ENCODE measurements at regions not wholly inside any gene's neighbourhood (a gene's known extent, or its start where the extent isn't known, plus 50 kb on each side); places are given as distances from the start of the nearest gene placed in this dataset.

GRCh38 chr18:65411061-65411460 lies 339.8 kb upstream of the CDH7 start:
- no peak for DNase-seq (ENCODE audit: low spot score)

DNA sequence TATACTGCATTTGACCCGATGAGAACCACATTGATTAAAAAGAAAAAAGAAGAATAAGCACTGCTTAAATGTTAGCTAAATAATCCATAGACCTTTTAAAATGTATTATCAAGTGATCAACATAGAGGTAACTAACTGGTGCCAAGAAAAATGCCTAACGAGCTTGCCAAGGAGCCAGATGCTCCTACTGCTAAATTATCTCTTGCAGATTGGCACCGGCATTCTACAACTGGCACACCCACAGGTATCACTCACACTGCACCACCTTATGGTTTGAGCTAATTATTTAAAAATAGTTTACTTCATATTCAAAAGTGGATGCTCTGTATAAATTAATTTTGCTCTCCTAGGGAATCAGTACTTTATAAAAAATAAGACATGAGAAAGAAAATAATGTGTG lies 341.6 kb upstream of the CDH7 start:
- DNase-seq (ENCODE audit: low spot score): no peak

DNA sequence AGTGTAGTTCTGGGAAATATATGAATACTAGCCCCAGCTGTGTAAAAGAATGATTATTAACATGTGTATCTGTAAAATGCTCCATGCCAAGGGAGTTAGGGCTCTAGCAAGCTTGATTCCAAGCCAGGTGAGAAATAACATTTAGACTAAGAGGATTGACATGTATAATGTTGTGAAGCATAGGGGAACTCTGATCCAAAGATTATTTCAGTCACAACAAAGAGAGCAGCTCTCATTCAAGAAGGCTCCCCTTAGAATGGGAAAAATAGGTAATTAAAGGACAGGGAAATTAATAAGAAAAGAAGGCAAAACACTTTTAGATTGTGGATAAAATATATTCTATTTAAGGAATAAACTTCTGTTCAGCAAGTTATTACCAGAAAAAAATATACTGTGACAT lies 347.3 kb upstream of the CDH7 start:
- no peak for DNase-seq (ENCODE audit: low spot score)

- DNase-seq (ENCODE audit: low spot score): no peak
Observed at GRCh38 chr18:65399091-65399490, 351.7 kb upstream of the CDH7 start.

DNA sequence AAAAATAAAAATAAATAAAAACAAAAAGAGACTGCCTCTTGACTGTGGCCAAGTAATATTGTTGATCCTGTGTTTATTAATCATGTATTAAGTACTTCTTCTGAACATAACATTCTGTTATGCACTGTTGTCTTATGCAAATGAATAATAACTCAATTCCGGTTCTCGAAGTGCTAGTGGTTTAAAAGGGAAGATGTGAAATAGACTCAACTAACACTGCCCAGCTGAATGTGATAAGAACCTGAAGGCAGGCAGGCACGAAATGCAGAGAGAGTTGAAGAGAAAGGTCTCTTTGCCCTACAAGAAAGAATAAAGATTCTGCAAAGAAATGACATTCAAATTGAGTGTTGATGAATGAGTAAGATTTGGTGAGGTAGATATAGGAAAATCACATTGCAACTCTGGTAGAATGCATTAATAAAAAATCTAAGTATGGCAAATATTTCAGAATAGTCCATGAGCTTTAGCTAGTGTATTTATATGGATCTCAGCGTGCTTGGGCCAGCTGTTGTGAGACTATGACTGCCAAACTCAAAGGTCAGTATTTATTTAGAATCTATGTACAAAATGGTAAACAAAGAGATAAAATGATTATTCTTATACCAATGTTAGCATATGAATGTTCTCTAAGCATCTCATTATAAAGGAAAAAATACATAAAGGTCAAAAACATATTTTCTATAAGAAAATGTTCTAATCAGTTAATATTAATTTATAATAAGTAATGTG lies 352.3 kb upstream of the CDH7 start:
- DNase-seq (ENCODE audit: low spot score): no peak

DNA sequence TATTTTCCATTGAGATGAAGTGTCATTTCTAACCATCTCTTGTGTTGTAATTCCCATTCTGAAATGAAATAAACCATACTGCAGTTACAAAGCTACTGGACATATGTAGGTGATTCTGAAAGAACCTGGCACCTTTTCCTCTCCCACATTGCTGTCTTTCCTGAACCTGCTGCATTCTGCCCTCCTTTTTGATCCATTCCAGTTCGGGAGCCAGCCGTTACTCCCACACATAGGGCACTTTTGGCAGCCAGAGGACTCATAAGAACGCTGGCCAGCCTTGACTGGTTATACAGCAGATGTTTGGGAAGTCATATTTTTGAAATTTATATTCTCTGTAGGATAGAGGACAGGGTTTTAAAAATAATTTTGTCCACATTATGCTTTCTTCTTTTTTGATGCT lies 369.8 kb upstream of the CDH7 start:
- DNase-seq (ENCODE audit: low spot score): peak; percentile 11

DNA sequence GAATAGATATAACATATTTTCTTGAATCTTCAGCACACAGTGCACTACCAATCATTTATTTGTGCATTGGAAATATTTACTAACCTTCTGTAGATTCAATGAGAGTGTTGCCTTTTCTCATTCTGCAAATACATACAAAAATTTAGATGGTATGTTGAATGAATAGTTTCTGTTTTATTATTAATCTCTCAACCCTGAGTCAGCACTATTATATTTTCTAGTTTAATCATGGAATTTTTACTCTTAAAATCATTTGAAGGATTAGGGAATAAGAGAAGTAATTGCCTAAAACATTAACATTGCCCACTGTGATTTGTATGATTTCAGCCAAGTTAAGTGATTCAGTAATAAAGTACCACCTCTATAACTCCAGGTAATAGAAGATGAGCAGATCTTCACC lies 370.2 kb upstream of the CDH7 start:
- DNase-seq (ENCODE audit: low spot score): no peak

GRCh38 chr18:65372904-65373303 lies 377.9 kb upstream of the CDH7 start:
- DNase-seq (ENCODE audit: low spot score): no peak

- no peak for DNase-seq (ENCODE audit: low spot score)
Observed at GRCh38 chr18:65365245-65365980, 385.4 kb upstream of the CDH7 start.

GRCh38 chr18:65363911-65364632 lies 386.7 kb upstream of the CDH7 start:
- no peak for DNase-seq (ENCODE audit: low spot score)

DNA sequence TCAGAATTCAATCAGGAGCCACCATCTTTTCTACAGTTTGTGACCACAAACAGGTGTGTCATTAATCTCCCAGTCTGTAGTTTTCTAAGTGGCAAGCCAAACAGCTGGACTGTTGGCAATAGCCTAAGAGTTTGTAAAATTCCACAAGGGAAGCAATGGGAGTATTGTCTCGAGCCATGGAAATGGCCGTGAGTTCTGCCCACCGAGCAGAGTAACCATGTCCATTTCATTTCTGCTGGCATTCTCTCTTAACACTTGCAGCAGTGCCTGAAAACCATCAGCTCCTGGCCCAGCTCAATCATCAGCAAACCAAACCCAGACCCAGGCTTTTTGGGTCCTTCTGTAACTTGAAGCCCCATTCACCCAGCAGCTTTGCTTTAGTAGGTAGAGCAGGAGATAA lies 387.8 kb upstream of the CDH7 start:
- no peak for DNase-seq (ENCODE audit: low spot score)

GRCh38 chr18:65359479-65359878 lies 391.3 kb upstream of the CDH7 start:
- DNase-seq (ENCODE audit: low spot score): no peak

DNA sequence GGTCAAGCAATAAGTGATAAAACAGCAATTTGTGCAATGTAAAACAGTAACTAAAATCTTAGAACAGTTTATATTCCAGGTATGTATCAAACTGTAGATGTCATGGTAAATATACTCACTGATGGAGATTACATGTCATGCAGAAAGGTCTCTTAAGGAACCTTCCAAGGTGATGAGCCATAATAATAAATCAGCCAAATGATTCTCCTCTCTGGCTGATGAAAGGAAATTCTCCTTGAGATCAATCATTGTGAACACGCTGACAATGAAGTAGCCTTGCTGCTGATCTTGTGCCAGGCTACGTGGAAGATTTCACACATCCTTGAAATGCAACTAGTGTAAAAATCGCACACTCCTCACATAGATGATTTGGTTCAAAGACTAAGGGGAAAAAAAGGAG lies 392.5 kb upstream of the CDH7 start:
- no peak for DNase-seq (ENCODE audit: low spot score)

- peak; percentile 16 for DNase-seq (ENCODE audit: low spot score)
Observed at GRCh38 chr18:65352186-65352585, 398.6 kb upstream of the CDH7 start.

DNA sequence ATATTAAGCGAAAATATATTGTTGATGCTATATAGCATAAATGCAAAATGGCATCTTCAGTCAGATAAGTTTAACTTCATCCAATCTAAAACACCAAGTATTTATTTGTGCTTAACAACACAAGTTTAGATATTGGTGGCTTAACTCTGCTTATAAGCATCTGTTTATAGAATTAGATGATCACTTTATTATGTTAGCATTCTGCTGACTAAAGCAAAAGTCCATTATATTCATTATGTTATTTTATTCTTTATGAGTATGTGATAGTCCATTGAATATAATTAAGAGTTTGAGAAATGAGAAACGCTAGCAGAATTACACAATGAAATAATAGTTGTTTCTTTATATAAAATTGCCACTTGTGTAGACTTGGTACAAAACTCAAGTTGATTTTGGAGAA lies 401.2 kb upstream of the CDH7 start:
- DNase-seq (ENCODE audit: low spot score): no peak

GRCh38 chr18:65347446-65347845 lies 403.4 kb upstream of the CDH7 start:
- DNase-seq (ENCODE audit: low spot score): no peak

DNA sequence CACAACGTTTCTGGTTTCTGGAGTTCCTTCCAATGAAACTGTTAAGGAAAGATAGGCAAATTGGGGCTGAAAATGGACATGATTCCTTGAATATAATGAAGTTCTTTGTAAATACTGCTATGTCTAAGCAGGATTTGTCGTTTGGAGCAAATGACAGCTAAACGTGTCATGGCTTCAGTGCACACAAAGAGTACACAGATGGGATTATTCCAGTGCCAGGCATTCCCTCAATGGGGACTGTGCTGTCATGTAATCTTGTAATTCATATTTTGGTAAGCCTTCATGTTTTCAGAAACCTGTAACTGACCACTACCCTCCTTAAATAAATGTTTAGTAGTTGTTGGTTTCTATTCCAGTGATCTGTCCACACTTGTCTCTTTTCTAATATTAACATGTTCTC lies 404.7 kb upstream of the CDH7 start:
- DNase-seq (ENCODE audit: low spot score): no peak

DNA sequence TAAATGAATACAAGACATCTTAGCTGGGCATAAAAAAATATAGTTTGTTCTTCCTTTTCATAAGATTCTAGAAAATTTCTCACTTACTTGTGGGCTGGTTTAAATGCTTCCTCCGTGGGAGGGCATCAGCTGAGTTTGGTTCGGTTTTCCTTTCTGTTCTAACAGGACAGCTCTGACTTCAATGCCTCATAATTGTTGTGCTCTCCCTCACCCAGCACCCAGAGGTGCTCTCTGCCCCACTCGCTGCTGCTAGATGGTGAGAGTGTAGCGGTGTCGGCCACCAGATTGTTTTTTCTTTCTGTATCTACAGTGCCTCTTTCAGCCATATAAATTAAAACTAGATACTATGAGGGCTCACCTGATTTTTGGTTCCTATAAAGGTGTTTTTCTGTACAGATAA lies 407.2 kb upstream of the CDH7 start:
- DNase-seq (ENCODE audit: low spot score): no peak

DNA sequence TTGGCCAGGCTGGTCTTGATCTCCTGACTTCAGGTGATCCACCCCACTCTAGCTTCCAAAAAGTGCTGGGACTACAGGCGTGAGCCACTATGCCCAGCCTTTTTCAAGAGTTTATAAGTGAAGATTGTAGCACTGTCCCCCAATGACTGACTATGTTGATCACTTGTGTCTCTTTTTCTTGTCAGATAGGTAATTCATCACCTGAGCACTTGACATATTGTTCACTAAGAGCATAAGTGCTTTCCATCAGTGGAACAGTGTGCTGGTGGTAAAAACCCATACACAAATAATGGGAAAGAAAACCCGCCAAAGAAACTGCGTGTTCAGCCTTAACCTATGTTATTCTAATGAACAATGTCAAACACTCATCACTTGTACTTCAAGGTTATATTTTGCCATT lies 414.4 kb upstream of the CDH7 start:
- DNase-seq (ENCODE audit: low spot score): no peak

DNA sequence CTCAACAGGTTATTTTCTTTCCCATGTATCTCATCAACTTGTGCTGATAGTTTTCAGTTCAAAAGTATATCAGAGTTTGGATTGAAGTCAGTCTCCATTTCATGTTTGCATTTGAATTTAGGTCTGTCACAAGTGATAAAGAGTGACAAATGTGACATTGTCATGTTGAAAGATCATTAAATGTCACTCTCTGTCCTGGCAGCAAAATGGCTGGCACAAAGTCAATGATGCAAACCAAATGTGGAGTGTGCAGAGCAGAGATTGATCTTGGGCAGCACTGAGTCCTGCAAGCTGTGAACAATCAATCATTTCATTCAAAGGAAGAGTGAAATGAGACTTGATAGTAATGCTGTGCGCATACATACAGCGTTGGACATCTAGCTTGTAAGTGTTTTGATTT lies 421.8 kb upstream of the CDH7 start:
- DNase-seq (ENCODE audit: low spot score): no peak

DNA sequence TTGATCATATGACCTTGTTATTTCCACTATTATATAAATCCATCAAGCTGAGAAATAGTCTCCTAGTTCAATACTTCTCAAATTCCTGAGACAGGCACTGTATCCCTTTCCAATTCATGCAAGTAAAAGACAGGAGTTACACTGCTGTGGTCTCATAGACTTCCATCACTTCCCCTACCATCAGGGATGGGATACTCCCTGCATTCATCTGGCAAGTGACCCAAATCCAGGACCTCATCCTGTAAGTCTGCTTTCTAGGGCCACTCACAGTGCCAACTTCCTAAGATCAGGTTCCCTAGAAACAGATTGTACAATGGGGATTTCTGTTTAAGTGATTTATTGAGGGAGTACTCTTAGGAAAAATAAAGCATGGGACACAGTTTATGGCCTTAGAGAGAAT lies 424.0 kb upstream of the CDH7 start:
- DNase-seq (ENCODE audit: low spot score): no peak

DNA sequence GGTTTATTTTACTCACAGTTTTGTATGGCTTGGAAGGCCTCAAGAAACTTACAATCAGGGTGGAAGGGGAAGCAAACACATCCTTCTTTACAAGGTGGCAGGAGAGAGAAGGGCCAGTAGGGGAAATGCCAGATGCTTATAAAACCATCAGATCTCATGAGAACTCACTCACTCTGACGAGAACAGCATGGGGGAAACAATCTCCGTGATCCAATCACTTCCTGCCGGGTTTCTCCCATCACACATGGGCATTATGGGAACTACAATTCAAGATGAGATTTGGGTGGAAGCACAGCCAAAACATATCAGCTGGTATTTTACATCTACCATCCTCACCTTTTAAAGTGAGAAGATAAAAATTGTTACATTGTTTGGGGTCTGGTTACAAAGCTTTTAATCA lies 427.9 kb upstream of the CDH7 start:
- DNase-seq (ENCODE audit: low spot score): no peak

DNA sequence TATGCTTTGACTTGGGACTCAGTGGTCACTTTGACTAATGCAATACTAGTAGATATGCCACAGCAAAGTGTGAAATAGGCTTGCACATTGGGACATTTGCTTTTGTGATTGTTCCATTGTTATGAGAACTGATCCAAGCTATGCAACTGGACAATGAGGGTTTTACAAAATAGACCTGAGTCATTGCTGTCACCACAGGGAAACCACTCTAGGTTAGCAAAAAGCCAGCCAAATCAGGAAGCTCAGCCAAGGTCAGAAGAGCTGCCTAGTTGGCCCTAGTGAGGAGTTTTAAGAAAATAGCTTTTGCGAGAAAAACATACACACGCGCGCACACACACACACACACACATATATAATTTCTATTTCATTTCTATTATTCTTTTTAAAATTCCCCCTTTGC lies 452.4 kb upstream of the CDH7 start:
- DNase-seq (ENCODE audit: low spot score): no peak

Data from pons (tissue), 1 donor.